ENCODE measurements at regions not wholly inside any gene's neighbourhood (a gene's known extent, or its start where the extent isn't known, plus 50 kb on each side); places are given as distances from the start of the nearest gene placed in this dataset.
"Not testable (repeated sequence)": the region's sequence is repeated elsewhere in the genome, so short reads cannot be mapped to it uniquely, and the experiment has no call there.

DNA sequence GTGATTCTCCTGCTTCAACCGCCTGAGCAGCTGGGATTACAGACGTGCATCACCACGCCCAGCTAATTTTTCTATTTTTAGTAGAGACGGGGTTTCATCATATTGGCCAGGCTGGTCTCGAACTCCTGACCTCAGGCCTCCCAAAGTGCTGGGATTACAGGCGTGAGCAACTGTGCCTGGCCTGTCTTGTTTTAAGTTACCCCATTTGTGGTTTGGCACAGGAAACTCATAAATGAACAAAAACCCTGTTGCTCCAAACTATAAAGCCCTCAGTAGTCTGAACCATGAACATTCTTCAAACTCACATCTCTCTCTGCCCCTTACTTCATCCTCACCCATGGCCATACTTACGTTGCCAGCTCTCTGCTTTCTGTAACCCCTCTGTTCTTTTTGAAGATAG lies 61.7 kb downstream of the RHOU start:
- not testable (repeated sequence) for DNase-seq

GRCh38 chr1:228798035-228798434 lies 62.8 kb downstream of the RHOU start:
- peak; percentile 14 for DNase-seq

- DNase-seq: peak; percentile 1
These were observed 63.3 kb downstream of the RHOU start for GRCh38 chr1:228798548-228798947.

DNA sequence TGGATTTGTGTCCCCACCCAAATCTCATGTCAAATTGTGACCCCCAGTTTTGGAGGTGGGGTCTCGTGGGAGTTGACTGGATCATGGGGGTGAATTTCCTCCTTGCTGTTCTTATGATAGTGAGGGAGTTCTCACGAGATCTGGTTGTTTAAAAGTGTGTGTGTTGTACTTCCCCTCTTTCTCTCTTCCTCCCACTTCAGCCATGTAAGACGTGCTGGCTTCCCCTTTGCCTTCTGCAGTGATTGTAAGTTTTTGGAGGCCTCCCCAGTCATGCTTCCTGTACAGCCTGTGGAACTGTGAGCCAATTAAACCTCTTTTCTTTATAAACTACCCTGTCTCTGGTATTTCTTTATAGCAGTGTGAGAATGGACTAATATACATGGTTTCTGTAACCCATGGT lies 64.6 kb downstream of the RHOU start:
- DNase-seq: peak; percentile 6

- no peak for DNase-seq
These were observed 65.8 kb downstream of the RHOU start for GRCh38 chr1:228801068-228801467.

DNA sequence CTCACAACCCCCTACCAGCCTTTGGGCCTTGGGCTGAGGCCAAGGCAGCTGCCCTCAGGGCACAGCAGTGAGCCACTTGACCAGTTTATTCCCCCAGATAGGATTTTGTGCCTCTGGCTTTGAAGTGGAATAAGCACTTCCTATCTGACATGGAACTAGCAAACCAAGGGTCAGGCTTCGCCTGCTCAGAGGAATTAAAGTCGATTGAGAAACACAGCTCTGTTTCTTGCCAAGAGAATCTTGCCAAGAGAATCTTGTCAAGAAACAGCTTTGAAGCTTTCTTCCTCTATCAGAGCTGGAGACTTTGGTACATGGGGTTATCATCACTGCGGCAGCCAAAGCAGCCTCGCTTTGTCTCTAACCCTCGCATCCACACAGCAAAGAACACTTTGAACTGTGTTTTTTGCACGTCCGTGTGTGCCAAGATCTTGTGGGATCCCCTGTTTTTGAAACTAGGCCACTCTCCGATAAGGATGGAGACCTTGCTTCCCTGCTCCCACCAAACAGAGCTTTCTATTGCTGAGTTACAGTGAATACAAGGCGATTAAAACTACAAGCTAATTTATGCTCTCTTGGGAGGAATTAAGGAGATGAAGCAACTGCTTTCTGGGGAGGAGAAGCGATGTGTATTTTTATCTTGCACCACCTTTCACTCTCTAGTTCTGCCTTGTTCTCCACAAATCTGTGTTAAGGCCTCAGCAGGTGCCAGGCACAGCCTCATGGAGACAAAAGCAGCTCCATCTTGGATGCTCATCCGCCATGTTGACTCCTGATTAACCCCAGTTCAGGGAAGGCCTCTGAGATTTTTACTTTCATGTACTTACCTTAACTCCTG lies 67.3 kb downstream of the RHOU start:
- peak; percentile 14 for DNase-seq

DNA sequence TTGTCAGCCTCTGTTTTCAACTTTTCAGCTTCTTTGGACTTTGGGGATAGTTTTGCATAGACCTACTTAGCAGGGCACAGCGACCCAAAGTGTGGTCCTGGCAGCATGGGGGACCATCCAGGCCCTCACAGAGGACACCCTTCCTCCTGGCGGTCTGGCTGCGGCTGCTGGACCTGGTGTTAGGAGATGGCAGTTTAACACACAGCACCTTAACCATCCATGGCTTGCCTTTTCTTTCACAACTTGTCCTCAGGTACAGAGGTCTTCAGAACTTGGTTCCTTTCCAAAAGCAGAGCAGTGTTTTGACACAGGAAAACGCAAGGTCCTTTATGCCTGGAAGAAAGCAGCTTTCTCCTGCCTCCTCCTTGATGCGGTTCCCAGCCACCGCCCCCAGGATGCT lies 68.1 kb downstream of the RHOU start:
- peak; percentile 10 for DNase-seq

DNA sequence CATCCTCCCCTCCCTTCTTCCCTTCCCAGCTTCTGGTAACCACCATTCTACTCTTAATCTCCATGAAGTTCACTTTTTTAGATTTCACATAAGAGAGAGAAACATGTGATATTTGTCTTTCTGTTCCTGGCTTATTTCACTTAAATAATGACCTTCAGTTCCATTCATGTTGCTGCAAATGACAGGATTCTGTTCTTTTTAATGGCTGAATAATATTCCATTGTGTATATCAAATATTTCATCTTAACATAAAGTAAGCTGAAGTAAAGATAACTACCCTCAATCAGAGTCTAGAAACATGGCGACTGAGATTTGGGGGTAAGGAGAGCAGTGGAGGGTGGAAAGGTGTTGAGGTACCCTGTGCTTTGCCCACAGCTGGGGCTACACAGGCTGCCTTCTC lies 68.9 kb downstream of the RHOU start:
- DNase-seq: no peak

- peak; percentile 52 for DNase-seq
These were observed 69.5 kb downstream of the RHOU start for GRCh38 chr1:228804640-228805413.

GRCh38 chr1:228807904-228808605 lies 72.8 kb downstream of the RHOU start:
- no peak for DNase-seq

DNA sequence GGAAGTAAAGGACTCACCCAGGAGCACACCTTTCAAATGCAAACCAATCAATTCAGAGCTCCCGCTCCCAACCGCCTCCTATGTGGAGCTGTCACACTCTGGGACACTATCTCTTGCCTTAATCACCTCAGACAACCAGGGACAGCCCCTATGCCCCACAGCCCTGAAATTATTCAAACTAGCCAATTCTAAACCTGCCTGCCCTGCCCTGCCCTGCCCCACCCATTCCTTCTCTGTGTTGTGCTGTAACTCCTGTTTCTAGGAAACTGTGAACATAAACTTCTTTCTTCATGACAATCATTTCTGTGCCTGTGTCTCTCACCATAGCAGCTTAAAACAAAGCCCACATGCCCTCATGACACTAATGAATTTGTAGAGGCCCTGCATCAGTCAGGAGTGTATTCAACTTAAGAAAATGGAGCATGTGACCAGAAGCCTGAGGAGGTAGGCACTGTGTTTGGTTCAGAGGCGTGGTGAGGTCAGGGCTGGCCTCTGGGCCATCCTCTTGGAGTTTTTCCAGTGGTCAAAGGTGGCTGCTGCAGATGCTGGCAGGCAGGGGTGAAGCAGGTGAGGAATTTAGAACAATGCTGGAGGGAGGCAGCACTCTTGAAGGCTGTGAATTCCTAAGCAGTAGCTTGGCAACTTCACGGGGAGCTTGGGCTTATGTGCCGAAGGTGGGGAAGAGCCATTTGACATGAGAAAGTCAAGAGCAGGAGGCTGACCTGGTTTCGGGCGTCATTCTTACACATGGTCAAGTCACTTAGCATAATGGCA lies 74.5 kb downstream of the RHOU start:
- no peak for DNase-seq

DNA sequence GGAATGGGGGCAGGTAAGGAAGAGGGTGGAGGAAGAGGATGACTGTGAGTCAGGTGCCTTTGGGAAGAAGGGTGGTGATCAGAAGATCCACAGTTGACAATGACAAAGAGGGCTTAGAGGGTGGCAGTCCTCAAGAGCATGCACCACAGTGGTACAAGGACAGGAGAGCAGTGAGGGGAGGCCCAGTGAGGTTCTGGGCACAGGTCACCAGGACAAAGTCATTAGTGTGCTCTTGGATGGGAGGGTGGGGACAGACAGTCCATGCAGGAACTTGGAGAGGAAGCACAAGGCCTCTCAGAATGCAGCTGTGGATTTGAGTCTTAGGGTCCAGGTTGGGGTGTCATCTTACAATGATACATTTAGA lies 75.1 kb downstream of the RHOU start:
- DNase-seq: no peak

- DNase-seq: no peak
These were observed 75.8 kb downstream of the RHOU start for GRCh38 chr1:228810878-228811711.

DNA sequence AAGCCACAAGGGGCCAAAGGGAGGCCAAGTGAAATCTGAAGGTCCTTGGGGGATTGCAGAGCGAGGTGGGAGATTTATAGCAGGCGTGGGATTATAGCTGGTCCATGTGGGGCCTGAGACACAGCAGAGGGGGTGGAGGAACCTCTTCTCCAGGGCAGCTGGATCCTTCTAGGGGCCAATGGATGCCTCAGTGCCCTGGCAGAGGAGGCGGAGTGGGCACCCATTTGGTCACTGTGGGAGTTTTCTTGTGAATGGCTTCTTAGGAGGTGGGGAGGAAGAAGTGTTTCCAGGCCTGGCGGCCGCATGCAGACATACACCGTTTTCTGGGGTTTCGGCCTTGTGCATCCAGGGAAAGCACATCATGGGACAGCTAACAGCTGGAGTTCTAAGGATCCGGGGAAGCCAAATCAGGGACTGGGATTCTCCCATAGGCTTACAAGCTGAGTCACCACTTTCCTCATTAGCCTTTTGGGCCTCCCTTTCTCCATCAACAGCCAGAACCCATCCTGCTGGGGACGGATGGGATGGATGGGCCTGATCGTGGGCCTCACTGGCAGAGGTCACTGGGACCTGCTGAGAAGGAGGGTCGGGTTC lies 76.5 kb downstream of the RHOU start:
- DNase-seq: no peak

DNA sequence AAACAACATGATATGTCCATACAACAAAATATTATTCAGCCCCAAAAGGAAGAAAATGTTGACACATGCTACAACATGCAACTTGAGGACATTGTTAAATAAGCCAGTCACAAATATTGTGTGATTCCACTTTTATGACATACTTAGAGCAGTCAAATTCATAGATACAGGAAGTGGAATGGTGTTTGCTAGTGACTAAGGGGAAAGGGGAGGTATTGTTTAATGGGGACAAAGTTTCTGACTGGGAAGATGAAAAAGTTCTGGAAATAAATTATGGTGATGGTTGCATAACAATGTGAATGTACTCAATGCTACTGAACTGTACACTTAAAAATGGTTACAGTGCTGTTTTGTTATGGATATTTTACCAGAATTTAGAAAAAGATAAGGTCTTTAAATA lies 77.7 kb downstream of the RHOU start:
- DNase-seq: no peak

- no peak for DNase-seq
These were observed 78.9 kb downstream of the RHOU start for GRCh38 chr1:228814176-228814575.

- no peak for DNase-seq
These were observed 83.0 kb downstream of the RHOU start for GRCh38 chr1:228818296-228818695.

DNA sequence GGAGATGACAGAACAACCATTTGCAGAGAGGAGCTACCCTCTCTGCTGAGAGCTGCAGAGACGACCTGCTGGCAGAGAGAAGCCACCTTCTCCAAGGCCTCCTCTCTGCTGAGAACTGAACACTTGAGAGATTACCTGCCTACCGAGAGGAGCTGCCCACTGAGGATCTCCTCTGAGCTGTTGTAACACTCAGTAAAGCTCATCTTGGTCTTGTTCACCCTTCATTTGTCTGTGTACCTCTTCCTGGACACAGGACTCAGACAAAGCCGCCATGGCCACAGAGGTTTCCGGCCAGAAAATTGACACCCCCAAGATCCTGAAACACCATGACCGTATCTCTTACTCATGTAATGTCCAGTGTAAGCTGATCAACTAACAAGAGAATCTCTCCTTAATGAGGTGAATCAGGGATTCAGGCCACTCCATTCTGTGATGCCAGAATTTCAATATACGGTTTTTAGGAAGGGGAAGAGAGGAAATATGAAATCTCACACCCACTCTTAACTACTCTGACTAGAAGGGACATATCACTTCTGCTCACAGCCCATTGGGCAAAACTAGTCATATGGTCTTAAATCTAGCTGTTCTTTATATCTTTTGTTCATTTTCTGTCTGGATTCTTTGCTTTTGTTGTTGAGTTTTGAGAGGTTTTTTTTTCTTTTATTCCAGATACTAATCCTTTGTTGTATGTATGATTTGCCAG lies 83.8 kb downstream of the RHOU start:
- DNase-seq: no peak

DNA sequence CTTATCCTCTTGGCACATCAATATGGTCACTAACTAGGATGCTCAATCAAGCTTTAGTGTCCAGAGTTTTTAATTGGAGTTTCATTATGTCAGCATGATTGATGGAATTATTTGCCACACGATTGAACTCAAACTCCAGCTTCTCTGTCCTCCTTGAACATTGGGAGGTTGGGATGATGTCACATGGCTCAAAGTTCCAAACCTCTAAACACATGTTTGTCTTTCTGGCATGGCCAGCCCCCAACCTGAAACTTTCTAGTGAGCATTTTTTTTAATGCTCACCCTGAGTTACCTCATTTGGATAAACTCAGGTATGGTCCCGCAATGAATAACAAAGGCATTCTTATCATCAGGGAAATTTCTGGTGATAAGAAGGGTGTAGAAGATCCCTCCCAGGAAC lies 86.0 kb downstream of the RHOU start:
- DNase-seq: no peak

- DNase-seq: no peak
These were observed 87.9 kb downstream of the RHOU start for GRCh38 chr1:228823200-228823599.

DNA sequence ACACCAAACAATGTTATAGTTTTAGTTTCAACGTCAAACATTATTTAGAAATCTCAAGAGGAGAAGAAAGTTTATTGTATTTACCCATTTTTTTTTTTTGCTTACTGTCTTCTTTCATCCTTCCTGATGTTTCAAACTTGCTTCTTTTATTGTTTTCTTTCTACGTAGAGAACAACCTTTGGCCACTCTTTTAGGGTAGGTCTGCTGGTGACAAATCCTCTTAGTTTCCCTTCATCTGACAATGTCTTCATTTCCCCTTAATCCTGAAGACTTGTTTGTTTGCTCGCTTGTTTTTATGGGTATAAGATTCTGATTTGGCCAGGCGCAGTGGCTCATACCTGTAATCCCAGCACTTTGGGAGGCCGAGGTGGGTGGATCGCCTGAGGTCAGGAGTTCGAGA lies 89.1 kb downstream of the RHOU start:
- DNase-seq: no peak
